Stimulated activated CD4-positive, alpha-beta T cell treated with anti-CD3 and anti-CD28 coated beads, Interleukin-4, amount 100 ng/mL, for 24 hours (primary cell): ENCODE measurements at regions not wholly inside any gene's neighbourhood (a gene's known extent, or its start where the extent isn't known, plus 50 kb on each side); places are given as distances from the start of the nearest gene placed in this dataset.

Experiments used
- DNase-seq: peaks from one replicate; pipeline ENCODE4 v3.0.0-alpha.2; 2020

- DNase-seq, result no peak
Observed at GRCh38 chr2:226376516-226377180, 423.0 kb downstream of the IRS1 start.

DNA sequence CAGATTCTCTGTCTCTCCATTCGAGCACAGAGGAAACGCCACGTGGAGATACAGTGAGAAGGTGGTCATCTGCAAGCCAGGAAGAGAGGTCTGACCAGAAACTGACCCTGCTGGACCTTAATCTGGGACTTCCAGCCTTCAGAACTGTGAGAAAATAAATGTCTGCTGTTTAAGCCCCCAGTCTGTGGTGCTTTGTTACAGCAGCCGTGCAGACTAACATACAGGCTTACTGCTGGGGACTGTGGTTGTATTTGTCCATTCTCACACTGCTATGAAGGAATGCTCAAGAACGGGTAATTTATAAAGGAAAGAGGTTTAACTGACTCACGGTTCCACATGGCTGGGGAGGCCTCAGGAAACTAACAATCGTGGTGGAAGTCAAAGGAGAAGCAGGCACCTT lies 432.7 kb downstream of the IRS1 start:
- DNase-seq, result no peak

GRCh38 chr2:226364217-226364616 lies 435.4 kb downstream of the IRS1 start:
- no peak for DNase-seq

- no peak for DNase-seq
Observed at GRCh38 chr2:226362980-226363379, 436.6 kb downstream of the IRS1 start.

DNA sequence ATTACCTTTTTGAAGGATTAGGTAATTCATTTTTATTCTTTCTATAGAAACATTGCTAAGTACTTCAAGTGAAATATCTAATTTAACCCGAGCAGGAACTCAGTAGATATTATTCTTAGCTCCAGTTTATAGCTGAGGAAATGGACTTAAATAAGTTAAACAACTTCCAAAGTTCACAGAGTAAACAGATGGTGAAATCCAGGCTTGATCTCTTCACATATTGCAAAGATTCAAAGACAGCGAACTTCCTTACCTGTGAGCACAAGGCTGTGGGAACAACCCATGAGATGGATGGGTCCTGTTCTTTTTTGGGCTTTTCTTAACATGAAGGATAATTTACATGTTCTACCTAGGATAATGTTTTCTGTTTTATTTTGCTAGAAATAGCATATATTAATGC lies 439.0 kb downstream of the IRS1 start:
- DNase-seq, result no peak

- DNase-seq, result no peak
Observed at GRCh38 chr2:226358688-226359087, 440.9 kb downstream of the IRS1 start.

- no peak for DNase-seq
Observed at GRCh38 chr2:226357816-226358215, 441.8 kb downstream of the IRS1 start.

DNA sequence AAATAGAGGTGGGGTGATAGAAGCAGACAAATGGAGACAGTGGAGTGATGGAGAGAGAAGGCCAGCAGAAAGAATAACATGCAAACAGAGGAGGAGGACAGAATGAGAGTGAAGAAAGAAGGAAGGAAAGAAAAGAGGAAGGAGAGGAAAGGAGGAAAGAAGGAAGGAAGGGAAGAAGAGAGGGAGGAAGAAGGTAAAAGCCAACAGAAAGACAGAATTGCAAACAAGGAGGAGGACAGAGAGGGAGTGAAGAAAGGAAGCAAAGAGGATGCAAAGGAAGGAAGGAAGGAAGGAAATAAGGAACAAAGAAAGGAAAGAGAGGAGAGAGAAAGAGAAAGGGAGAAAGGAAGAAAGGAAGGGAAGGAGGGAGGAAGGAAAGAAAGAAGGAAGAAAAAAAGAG lies 444.0 kb downstream of the IRS1 start:
- no peak for DNase-seq

DNA sequence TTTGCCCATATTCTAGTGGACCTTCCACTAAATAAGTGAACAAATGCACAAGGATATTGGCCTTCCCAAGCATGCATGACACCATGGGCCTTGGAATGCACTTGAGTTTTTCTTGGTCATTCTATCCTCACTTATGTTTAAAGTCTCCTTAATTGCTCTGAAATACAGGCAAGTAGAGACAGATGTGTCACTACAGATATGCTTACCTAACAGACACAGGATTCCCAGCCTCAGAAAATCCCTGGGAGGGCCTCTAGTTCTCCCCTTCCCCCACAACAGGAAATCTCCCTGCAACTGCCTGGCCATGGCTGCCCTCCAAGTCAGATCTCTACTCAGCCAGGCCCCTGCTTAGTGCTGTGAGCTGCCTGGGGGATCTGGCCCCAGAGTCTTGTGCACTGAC lies 445.2 kb downstream of the IRS1 start:
- DNase-seq, result no peak

DNA sequence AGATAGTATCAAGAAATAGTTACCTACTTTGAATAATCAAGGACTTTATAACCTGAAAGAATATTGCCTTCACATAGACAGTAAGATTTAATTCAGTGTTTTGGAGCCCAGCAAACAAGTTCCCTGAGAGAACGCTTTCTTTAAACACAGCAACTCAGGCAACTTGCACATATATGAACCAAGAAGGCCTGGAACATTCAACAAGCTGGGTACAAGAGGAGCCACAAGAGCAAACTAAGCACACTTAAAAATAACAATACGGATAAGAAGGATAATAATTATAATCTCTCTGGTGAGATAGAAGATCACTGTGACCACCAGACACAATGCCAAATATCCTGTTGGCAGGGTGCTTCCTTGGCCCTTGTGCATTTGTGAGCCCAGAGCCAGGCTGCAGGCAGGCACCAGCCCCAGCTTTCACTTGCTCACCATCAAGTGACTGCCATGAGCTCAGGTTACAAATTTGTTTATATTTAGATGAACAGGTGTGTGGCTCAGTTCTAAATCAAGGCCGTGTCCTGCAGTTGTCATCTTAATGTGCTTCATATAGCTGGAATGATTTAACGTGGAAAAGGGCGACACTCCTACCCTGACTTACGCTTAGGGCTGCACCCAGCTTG lies 446.6 kb downstream of the IRS1 start:
- no peak for DNase-seq

DNA sequence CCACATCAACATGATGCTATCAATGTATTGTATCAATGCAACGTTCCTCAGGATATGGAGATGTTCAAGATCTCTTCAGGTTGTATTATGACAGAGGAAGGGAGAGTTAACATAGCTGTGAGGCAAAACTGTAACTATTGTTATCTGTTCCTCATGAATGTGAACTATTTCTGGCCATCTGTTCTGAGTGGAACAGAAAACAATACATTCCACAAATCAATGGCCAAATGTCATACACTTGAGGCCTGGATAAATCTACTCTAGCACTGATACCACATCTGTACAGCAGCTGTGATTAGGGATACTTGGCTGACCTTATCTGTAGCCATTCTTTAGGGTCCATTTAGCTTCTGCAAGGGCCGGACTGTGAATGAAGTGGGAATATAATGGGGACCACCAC lies 447.9 kb downstream of the IRS1 start:
- no peak for DNase-seq

- DNase-seq, result no peak
Observed at GRCh38 chr2:226339616-226340015, 460.0 kb downstream of the IRS1 start.

DNA sequence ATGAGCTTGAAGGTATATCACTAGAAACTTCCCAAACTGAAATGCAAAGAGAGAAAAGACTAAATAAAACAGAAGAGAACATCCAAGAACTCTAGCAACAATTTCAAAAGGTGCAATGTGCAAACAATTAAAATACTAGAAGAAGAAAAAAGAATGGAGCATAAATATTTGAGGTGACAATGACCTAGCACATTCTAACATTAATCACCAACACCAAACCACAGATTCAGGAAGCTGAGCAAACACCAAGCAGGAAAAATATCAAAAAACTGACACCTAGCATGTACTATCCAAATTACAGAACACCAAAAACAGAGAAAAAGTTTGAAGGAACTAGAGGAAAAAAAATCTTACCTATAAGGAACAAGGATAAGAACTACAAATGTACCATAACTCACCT lies 460.8 kb downstream of the IRS1 start:
- no peak for DNase-seq

DNA sequence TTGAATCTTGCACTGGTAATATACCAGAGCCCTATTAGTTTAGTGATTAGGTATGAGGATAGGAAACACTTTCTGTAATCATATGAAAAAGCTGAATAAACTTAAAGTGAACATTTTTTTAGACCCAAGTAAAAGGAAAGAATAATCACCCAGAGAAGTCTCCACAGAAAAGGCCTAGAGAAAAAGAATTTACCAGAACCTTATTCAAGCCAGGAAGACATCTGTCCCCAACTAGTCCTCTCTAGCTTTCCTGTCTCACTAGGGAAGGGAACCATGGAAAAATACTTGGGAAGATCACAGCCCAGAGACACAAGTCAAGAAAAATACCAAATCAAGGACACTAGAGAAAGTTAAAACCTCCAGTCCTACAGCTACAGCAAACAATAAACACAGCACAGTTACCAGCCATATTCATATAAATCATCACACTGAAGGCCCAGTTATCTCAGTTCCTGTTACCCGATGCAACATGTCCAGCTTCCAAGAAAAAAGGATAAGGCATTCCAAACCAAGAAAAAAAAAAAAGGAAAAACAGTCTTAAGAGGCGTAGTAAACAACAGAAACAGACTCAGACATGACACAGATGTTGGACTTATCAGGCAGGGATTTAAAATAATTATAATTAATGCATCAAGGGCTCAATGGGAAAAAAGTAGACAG lies 461.5 kb downstream of the IRS1 start:
- no peak for DNase-seq

GRCh38 chr2:226336283-226336682 lies 463.3 kb downstream of the IRS1 start:
- no peak for DNase-seq

DNA sequence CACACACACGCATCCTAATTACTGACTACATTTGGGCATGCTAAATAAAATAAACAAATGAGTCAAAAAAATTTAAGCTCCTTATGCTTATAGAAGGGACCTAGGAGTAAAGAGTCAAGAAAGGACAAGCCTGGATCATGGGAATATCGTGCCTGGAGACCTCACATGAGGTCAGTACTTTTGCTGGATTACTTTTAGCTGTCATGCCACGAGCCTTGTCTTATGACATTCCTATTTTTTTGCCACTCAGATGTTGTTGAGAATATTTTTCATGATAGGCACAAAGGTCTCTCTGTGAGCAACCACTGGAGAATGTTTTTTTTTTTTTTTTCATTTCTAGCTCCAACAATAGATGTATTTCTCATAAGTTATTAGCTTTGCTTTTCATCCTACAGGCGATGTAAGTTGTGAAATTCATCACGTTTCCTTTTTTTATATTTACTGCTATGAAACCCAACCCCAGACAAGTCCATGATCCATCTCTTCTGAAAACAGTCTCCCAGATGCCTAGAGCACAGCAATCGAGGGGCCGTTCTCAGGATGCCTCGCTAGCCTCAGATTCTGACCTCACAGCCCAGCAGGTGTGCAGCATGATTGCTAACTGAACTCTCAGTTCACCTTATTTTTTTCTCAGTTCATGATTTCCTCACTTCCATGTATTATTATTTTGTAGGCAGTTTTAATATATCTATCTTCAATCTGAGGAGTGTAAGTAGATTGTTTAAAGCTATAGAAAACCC lies 464.5 kb downstream of the IRS1 start:
- DNase-seq, result no peak

GRCh38 chr2:226333388-226333787 lies 466.2 kb downstream of the IRS1 start:
- DNase-seq, result no peak

GRCh38 chr2:226330206-226330605 lies 469.4 kb downstream of the IRS1 start:
- no peak for DNase-seq

DNA sequence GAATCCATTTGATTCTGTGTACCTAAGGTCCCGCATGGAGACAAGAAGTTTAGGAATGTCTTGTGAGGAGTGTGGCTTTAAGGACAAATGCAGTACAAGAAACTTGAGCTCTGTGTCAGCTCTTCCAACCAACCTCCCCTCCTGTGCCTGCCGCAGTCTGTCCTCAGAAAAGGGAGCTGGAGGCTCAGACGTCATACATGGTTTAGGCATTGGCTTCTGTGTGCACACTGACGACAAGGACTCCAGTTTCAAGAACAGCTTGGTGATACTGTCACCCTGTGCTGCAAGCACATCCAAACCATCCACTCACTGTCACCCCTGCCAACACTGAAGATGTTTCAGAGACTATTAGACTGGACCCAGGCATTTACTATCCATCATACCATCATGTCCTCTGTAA lies 470.4 kb downstream of the IRS1 start:
- DNase-seq, result no peak

DNA sequence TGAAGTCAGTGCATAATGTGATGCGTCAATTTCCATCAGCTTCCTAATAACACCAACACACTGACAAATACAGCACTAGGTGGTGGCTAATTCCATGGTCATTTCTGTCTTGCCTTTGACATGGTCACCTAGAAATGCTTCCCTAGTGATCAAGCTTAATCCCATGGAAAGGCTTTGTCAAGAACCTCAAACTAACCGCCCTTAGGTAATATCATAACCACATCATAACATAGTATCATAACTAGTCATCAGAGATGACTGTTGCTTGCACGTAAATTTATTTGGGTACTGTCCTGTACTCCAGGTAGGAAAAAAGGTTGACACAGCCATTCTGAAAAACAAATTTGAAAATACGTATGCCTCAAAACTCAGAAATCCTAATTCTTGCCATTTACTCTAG lies 471.8 kb downstream of the IRS1 start:
- DNase-seq, result no peak

DNA sequence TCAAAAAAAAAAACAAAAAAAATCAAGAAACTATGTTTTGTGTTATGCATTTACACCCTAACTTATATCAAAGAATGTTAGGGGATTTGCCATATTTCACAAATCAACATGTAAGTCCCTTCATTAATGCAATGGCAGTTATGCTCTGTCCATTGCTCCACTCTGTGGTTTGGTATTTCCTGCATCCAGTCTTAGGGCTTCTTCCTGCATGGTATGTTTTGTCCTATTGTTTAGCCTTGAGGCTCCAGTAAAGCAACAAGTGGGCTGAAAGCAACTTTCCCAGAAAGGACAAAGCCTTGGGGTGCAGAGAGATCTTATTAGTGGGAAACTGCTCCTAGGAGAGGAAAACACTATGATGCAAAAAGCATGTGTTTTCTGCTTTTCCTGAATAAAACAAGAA lies 474.1 kb downstream of the IRS1 start:
- DNase-seq, result no peak

DNA sequence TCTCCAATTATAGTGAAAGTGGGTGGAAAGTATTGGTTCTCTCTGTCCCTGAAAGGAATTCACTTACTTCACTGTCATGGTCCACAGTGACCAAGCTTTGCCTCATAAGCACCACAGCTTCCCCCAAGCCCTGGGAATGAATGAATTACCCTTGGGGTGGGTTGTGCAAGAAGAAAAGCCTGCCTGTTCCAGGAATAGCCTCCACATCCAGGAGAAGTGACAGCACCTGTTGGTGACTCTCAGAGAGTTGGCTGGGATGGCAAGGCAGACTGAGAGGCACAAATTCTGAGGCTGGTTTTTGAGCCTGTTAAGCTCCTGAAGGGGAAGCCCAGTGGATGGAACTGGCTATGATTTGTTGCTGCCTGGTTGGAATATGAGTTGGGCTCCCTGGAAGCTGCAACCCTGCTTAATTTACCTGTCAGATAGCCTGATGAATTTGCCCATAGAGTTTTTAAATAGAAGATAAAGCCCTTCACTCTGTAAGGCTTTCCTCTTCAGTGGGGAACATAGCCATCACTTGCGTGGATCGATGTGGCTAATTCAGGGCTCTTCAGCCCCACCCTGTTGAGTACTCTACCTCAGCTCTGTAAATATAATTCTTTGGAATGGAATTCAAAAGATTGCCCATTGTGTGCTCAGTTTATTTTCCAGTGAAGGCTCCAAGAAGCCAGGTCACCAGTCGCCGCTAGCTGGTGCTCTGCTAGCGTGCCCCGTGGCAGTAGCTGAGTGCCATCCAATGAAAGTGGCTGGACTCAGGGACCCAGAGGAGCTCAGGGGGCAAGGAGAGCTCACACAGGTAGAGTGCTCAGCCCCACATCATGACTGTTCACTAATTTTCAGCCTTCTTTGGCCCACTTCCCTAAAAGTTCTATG lies 479.3 kb downstream of the IRS1 start:
- DNase-seq, result no peak

GRCh38 chr2:226317970-226318369 lies 481.6 kb downstream of the IRS1 start:
- no peak for DNase-seq
